ENCODE measurements at regions not wholly inside any gene's neighbourhood (a gene's known extent, or its start where the extent isn't known, plus 50 kb on each side); places are given as distances from the start of the nearest gene placed in this dataset.

- Histone ChIP-seq H3K4me3 (ENCODE audit: low read depth, low read length, poor library complexity, severe bottlenecking) (no peak overlapping the region), H3K4me1 (ENCODE audit: insufficient read depth, low read length, severe bottlenecking) (no peaks in the 10 kb centered on the region), H2AFZ (ENCODE audit: low read length) (no peak overlapping the region), H3K4me2 (ENCODE audit: low read length) (no peak overlapping the region), H3K79me2 (ENCODE audit: insufficient read depth, low read length) (no peaks in the 10 kb centered on the region), H3K9me2 (ENCODE audit: low read depth, low read length) (no peaks in the 10 kb centered on the region), H4K20me1 (ENCODE audit: insufficient read depth, low read length) (no peaks in the 10 kb centered on the region), H3K27ac (ENCODE audit: low read depth, low read length, poor library complexity, severe bottlenecking) (no peak overlapping the region), H3K27me3 (ENCODE audit: insufficient read depth, low read length) (no peaks in the 10 kb centered on the region; the same call in 1 of the 2 replicates), H3K9me3 (ENCODE audit: low read length) (no peaks in the 10 kb centered on the region), H3K9ac (ENCODE audit: low read length) (no peak overlapping the region), H3F3A (ENCODE audit: insufficient read depth, low read length) (no peaks in the 10 kb centered on the region), H3K36me3 (ENCODE audit: insufficient read depth, low read length) (no peaks in the 10 kb centered on the region)
- TF ChIP-seq EZH2 (IDR thresholded peaks at IDR 0.05; ENCODE audit: borderline replicate concordance, low read length) (no peak), CTCF (IDR thresholded peaks at IDR 0.05; ENCODE audit: low read length) (no peak)
These were observed 121.4 kb upstream of the IGSF21 start for GRCh38 chr1:17986156-17986555.

- H3K36me3 ChIP-seq (ENCODE audit: insufficient read depth, low read length), result no peaks in the 10 kb centered on the region
These were observed 117.2 kb upstream of the IGSF21 start for GRCh38 chr1:17990401-17990800.

GRCh38 chr1:17991996-17992395 is 115.6 kb upstream of the IGSF21 start:
- Histone ChIP-seq H3K4me3 (ENCODE audit: low read depth, low read length, poor library complexity, severe bottlenecking) (no peak overlapping the region), H3K9me2 (ENCODE audit: low read depth, low read length) (no peaks in the 10 kb centered on the region), H3K9ac (ENCODE audit: low read length) (no peak overlapping the region), H2AFZ (ENCODE audit: low read length) (no peak overlapping the region), H3K79me2 (ENCODE audit: insufficient read depth, low read length) (no peaks in the 10 kb centered on the region), H3K4me2 (ENCODE audit: low read length) (no peak overlapping the region), H3K36me3 (ENCODE audit: insufficient read depth, low read length) (no peaks in the 10 kb centered on the region), H4K20me1 (ENCODE audit: insufficient read depth, low read length) (no peaks in the 10 kb centered on the region), H3K9me3 (ENCODE audit: low read length) (no peaks in the 10 kb centered on the region), H3K27me3 (ENCODE audit: insufficient read depth, low read length) (no peaks in the 10 kb centered on the region), H3F3A (ENCODE audit: insufficient read depth, low read length) (no peaks in the 10 kb centered on the region), H3K27ac (ENCODE audit: low read depth, low read length, poor library complexity, severe bottlenecking) (no peak overlapping the region), H3K4me1 (ENCODE audit: insufficient read depth, low read length, severe bottlenecking) (no peaks in the 10 kb centered on the region)
- TF ChIP-seq EZH2 (IDR thresholded peaks at IDR 0.05; ENCODE audit: borderline replicate concordance, low read length) (no peak), CTCF (IDR thresholded peaks at IDR 0.05; ENCODE audit: low read length) (no peak)

More at GRCh38 chr1:17990401-17990800, 117.2 kb upstream of the IGSF21 start:
- no peak overlapping the region for H2AFZ ChIP-seq (ENCODE audit: low read length)
- H3K9me3 ChIP-seq (ENCODE audit: low read length), result no peaks in the 10 kb centered on the region
- TF ChIP-seq EZH2 (IDR thresholded peaks at IDR 0.05; ENCODE audit: borderline replicate concordance, low read length) (no peak), CTCF (IDR thresholded peaks at IDR 0.05; ENCODE audit: low read length) (no peak)
- no peak overlapping the region for H3K27ac ChIP-seq (ENCODE audit: low read depth, low read length, poor library complexity, severe bottlenecking)
- no peaks in the 10 kb centered on the region for H3K9me2 ChIP-seq (ENCODE audit: low read depth, low read length)
- no peak overlapping the region for H3K4me2 ChIP-seq (ENCODE audit: low read length)
- H3K4me3 ChIP-seq (ENCODE audit: low read depth, low read length, poor library complexity, severe bottlenecking), result no peak overlapping the region
- H4K20me1 ChIP-seq (ENCODE audit: insufficient read depth, low read length), result no peaks in the 10 kb centered on the region
- H3K9ac ChIP-seq (ENCODE audit: low read length), result no peak overlapping the region
- no peaks in the 10 kb centered on the region for H3K4me1 ChIP-seq (ENCODE audit: insufficient read depth, low read length, severe bottlenecking)
- H3F3A ChIP-seq (ENCODE audit: insufficient read depth, low read length), result no peaks in the 10 kb centered on the region
- no peaks in the 10 kb centered on the region; the same call in 1 of the 2 replicates for H3K27me3 ChIP-seq (ENCODE audit: insufficient read depth, low read length)
- H3K79me2 ChIP-seq (ENCODE audit: insufficient read depth, low read length), result no peaks in the 10 kb centered on the region

All from OCI-LY1 (cell line).